Pulmonary artery endothelial cell (primary cell): ENCODE measurements at regions not wholly inside any gene's neighbourhood (a gene's known extent, or its start where the extent isn't known, plus 50 kb on each side); places are given as distances from the start of the nearest gene placed in this dataset.

Experiments used
- DNase-seq: peaks from one replicate; pipeline ENCODE4 v3.0.0-alpha.2; 2011; ENCODE audit warnings: low read depth, low spot score

DNA sequence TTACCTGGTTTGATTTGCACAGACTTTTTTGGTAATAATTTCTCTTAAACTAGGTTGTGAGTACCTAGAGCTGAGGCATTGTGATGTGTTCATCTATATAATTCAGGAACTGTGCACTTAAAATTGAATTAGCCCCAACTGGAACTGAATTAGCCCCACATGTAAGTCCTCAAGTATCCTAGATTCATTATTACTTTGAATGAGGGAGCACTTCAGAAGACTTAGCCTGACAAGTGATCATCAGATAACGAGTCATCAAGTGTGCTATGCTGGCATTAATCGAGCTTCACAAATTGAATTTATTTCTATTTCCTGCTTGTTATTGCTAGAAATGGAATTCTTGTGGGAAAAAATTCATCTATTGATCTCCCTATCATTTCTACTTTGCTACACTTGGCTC lies 323.4 kb upstream of the SEMA3D start:
- DNase-seq = no peak

DNA sequence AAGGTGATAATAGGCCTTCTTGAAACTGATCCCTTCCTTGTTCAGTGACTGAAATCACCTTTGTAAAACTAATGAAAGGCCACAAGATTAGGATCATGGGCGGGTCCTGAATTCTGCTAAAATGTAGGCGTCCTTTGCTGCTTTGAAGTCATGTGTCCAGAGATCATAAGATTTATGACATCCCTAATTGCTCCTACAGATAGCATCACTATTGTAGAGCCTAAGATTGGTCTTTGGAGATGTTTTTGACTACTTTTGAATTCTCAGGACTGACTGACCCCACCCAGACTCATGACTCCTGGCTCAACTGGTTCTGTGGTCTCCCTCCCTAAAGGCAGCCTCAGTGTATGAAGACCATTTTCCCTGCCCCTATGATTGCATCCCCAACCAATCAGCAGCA lies 322.6 kb upstream of the SEMA3D start:
- DNase-seq = no peak

DNA sequence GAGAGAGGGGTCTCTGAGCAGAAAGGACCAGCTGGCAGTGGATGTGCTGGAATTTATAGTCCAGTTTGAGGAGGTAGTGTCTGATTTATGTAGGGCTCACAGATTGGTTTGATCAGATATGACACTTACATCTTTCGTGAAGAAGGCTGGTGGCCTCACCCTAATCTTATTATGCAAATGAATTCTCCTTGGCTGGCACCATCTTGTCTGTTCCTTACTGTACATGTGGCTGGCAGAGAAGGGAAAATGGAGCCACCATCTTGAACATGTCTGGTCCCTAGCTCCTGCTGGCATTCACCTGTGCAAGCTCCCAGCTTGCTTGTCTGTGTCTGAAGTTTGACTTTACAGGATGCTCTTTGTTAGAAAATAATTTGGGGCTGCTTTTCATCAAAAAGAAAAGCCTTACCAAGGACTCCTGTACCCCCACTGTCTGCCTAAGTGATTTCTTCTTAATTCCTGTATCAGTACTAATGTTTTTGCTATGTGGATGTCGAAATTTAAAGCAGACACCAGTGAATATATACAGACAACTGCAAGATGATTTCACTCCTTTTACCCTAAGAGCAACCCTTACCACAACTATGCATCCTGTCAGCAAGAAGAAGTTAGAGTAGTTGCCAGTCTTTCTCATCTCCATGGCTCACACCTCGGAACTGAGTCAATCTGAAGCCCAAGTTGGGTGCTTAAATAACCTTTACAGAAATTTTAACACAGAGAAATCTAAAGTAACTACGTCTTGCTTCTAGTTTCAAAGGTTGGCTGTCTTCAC lies 322.0 kb upstream of the SEMA3D start:
- no peak for DNase-seq

DNA sequence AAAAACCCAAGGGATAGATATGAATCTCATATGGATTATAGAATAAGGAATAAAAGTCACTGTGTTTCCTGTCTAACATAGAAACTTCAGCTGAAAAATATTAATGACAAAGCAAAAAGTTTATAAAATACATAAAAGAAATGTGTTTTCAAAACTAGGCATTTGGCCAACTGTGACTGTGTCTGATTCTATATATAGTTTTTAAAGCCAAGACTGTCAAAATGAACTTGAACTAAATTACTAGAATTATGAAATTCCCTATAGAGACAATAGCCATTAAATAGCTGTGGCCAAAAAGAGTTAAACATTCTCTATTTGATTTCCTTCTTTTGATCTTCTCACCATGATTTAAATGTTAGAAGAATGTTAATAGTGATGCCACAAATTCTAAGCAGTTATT lies 311.2 kb upstream of the SEMA3D start:
- DNase-seq = no peak

DNA sequence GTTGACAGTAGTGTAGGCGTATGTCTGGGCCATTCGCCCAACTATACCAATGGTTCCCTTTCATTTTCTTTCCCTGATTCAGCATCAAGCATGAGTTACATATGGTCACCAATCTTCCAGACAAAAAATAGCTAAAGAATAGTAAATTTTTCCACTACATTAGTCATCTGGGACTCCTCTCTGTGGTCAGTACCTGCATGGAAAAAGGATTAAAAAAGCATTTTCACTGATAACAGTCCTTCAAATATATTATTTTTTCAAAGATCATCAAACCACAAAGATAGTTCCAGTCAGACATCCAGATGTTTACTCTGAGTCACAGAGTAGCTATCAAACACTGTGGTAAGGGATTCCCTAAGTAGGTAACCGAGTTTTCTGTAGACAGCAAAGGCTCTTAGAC lies 302.6 kb upstream of the SEMA3D start:
- no peak for DNase-seq

DNA sequence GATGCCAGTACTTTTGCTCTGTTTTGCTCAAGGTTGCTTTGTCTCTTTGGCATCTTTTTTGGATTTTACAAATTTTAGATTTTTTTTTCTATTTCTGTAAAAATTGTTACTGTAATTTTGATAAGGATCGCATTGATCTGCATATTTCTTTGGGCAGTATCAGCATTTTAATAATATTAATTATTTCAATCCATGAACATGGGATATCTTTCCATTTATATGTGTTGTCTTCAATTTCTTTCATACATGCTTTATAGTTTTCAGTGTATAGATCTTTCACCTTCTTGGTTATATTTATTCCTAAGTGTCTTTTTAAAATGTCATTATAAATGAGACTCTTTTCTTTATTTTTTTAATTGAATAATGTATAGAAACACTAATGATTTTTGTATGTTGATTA lies 301.6 kb upstream of the SEMA3D start:
- DNase-seq = no peak

DNA sequence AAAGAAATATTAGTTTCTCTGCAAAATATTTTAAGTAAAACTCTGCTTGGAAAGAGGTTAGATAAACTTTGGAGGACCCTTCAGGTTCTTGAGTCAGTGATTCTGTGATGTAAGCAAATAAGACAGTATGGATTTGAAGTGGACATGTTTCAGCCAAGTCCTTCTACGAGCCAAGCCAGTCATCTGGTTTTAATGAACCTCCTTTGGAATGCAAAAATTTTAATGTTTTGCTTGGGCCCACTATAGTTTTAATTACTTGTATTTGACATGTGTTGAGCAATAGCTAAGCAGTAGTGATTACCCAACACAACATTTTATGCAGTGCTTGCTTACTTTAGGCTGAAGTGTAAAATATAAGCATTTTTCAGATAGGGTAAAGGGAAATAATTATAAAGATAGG lies 296.3 kb upstream of the SEMA3D start:
- no peak for DNase-seq

DNA sequence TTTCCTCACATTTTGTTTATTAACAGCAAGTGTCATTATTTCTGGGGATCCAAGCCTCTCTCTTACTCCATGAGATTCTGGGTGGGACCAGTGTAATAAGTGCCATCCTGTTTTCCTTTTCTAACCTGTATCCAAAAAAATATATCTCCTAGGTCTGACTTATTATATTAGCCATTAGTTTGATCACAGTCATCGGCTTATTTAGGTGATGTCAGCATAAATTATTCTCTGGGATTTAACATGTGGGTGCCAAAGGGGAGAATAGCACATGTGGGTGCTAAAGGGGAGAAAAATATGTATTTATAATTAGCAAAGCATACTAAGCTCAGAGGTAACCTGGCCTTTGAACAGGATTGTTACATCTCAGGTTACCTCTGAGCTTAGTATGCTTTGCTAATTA lies 293.8 kb upstream of the SEMA3D start:
- no peak for DNase-seq

DNA sequence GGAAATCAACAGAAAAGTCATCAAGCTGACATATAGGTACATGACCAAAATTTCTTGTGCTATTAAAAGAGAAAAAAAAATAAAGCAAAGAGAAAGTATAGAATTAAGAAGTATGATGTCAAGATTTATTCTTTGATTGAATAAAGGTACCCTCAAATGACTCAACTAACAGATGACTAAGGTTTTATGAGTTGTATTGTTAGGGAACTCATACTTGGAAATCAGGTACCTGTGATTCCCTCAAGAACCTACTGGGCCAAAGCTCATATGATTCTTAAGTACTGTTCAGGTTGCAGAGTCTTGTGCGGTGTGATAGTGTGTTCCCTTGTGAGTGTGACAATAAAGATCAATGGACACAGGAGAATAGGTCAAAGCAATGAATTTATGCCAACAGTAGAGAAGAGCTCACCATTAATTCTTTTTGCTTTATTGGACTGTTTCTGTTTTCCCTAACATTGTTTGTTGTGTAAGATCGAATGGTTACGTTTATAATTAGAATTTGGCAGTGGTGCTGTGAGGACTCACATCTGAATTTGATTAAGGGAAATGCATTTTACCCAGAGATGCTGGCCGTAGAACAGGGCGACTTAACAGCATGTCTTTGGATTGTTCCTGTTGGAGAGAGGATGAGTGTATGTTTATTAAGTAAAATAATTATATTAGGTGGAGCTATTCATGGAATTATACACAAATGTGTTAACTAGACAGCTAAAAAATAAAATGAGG lies 293.2 kb upstream of the SEMA3D start:
- no peak for DNase-seq

DNA sequence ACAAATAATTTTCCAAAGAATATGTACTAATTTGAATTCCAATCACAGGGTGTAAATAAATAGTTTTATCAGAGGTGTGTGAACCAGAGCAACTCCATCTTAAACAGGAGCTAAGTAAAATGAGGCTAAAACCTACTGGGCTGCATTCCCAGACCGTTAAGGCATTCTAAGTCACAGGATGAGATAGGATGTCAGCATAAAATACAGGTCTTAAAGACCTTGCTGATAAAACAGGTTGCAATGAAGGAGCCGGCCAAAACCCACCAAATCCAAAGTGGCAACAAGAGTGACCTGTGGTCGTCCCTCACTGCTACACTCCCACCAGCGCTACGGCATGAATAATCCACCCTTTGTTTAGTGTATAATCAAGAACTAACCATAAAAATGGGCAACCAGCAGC lies 291.7 kb upstream of the SEMA3D start:
- DNase-seq = no peak

DNA sequence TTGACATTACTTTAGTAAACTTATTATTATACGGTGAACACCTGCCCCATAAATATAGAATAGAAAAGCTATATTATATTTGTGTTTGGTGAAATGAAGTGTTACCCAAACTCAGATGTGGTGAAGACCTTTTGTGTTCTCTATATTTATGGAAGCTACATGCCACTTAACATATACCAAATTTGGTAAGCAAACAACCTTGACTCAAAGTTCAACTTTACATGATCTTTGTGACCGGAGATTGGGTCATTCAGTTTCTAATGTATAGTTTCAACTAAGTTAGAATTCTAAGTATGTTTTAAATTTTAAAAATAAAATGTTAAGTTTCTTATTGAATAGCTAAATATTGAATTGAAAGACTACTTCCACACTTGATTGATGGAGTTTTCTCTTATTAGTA lies 288.6 kb upstream of the SEMA3D start:
- no peak for DNase-seq

DNA sequence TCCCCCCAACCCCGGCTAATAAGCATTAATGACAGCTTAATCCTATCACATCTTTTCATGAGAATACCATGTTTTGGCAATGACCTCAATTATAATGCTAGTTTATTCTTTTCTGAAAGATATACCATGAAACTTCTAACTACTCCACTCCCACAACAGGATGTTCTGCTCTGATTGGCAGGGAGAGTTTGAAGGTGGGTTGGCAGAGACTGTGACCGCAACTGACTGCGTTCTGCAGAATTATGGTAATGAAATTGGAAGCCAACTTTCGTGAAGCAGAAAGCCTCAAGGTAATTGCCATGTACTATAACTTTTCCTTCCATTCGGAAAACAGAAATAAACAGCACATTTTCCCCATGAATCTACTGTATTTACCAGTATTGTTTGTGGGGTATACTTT lies 288.2 kb upstream of the SEMA3D start:
- no peak for DNase-seq

DNA sequence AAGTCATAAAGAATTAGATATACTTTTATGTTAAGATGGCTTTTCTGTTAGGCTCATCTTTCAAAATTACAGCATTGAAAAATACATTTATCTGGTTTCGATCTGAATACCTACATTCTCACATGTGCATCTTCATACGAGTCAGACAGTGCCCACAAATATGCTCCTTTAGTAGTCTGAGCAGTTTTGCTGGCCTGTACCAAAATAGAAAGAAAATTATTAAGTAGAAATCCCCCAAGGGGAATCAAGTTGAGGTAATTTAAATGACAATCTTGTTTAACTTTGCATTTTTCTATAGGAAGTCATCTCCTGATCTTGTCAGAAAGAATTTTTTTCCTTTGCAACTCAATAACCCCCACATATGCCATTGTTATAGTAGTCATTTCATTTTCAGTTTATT lies 287.4 kb upstream of the SEMA3D start:
- DNase-seq = no peak

DNA sequence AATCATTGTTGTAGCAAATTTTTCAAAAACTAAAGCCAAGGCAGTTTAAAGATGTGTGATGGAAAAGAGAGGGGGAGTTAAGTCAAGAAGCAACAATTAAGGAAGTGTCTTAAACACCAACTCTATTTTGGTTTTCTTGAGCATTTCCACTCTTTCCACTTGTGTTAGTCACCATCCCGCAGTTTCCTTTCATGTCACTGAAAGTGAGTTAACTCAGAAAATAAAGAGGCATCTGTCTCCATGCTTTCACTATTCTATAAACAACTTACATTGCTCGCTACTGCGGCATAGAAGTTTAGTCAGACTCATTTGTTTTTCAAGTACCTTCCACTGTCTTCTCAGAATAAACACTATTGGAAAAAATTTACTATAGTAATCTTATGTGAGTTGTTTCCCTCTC lies 284.9 kb upstream of the SEMA3D start:
- DNase-seq = no peak

DNA sequence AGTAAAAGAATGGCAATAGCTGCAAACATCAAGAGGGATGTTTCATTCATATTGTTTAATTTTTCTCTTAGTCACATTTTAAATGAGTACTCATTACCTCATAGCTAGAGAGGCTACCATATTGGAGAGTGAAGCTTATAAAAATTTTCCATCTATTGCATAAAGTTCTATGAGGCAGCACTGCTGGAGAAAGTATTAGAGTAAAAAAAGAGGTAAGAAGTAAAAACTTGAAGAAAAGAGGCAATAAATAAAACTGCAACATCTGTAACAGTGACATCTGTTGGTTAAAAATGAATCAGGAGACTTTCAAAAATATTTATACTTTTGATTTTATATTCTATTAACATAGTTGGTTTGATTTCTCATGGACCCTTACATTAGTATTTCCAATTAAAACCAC lies 284.5 kb upstream of the SEMA3D start:
- no peak for DNase-seq

DNA sequence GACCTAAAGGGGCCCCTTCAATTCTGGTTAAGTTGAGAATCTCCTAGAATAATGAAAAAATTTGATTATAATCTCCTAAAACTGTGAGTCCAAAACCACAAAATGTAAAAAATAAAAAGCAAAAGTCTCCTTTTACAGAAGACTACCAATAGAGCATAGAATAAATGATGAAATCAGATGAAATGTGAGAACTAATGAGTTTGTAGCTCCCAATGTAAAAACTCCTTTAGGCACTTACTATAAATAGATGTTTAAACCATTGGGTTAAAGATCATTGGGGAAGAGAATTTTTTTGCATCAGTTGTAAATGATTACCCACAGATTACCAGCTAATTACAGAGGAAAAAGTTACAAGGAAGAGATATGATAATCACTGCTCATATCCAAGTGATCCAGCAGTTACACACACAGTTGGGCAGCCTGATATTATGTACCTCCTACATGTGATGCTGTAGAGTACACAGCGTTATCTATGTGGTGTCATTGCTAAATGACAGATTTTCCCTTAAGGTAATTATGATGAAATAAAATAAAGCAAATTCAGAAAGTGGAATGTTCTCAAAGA lies 282.7 kb upstream of the SEMA3D start:
- DNase-seq = no peak

DNA sequence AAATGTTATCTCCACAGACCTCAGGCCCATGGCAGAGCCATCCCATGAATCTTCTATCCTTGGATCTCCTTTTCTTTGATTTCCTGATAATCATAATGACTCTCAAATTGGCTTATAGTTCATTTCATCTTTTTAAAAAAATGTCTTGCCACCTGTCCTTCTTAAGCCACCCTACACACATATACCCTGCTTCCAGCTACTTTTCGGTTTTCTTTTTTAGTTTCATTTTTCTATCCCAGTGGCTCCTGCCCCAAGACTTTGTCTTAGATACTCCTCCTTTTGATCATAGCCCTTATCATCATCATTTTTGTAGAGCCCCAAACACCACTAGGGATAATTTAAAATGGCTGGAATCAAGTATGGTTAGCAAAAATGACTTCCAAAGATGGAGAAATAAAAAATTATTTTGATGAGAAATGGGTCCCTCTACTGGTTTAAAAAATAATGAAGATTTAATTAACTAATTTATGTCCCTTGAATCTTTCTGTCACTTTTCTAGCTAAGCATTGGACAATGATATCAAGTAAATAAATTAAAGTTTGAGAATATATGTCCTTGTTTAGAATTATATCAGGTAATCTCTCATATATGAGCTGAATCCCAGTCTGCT lies 277.3 kb upstream of the SEMA3D start:
- DNase-seq = no peak

DNA sequence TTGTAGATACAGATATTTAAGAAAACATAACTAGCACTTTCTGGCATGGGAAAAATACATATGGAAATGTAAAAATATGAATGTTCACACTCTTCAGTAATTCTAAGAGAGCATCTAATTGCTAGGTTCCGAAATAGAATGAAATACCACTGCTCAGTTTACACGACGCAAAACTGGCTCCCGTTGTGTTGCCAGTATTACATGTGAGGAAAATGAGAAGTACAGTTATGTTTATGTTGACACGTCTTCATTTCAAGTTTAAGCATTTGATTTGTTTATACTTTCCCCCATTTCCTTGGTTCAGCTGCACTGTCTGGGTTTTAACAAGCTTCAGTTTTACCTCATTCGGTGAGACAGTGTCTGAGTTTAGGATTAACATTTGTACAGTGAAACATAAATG lies 275.8 kb upstream of the SEMA3D start:
- DNase-seq = no peak

DNA sequence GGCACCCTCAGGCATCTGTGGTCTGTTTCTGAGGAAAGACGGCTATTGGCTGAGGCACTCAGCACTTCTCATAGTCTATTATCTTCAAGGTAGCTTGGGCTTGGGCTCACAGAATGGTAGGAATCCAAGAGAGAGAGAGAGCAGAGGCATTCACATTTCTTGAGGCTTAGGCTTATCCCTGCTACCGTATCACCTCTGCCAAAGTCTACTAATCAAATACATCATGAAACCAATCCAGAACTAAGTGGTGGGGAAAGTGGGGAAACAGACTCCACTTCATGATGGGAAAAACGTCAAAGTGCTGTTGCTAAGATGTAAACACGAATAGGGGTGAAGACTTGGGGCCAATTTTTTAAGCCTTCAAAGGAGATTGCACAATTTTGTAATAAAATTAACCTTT lies 271.1 kb upstream of the SEMA3D start:
- no peak for DNase-seq

DNA sequence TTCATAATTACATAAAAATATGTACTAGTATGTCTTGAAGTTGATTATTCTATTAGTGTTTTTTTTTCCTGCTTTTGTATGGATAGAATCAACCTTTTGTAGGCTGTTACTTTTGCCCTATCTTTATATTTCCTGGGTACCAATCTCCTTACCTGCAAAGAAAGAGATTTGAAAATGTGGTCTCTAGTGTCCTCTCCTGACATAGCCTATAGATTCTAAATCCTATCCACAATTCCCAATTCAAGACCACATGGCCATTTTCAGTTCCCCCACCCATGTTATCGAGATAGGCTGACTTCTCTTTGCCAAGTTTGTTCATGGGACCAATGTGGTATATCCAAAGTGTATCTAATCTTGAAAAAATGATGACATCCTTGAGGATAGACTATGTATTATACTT lies 269.4 kb upstream of the SEMA3D start:
- no peak for DNase-seq

DNA sequence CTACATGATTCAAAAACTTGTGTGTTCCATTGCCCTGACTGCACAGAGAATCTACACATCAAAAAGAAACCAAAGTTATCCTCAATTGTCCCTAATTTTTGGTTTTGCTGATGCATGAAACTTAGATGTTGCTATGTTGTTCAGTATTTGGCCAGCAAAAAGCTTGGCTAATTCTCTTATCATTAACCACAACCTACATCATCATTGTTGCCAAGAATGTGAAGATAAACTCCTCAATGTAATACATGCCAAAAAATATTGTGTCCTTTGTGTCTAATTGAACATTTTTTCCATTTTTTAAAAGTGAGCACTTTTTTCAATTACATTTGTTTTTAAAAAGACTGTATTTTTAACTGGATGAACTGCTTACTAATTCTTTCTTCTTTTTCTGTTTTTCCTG lies 268.0 kb upstream of the SEMA3D start:
- no peak for DNase-seq

DNA sequence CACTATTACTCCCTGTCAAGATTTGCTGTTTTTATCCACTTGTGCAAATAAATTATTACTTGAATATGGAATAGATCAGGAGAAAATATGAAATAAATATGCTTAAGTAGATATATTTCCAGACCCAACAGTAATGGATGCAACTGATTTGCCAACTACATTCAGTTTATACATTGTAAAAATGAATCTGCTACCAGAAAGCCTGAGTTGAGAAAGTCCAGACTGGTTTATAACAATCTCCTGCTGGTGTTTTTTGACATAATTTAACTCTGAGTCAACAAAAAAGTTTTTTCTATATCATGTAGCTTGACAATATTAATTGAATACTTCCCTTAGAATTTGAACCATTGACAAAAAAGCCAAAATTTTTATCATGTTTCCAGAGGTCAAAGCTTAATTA lies 265.8 kb upstream of the SEMA3D start:
- no peak for DNase-seq

DNA sequence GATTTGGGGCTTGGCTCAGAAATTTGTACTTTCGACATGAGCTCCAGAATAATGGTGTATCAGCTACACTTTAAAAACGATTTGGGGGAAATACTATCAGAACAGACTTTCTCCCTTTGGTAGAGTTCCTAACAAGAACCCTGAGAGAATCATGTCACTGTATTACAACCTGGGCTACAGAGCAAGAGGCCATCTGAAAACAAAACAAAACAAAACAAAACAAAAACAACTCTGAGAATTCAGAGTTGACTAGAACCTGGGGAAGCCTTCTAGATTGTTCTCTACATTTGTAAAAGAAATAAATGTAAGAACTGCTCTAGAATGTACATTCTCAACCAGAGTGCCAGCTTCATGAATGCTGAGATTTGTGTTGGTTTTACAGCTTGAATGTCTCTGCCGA lies 262.6 kb upstream of the SEMA3D start:
- no peak for DNase-seq
